NCI-H446 (cell line): ENCODE measurements at regions not wholly inside any gene's neighbourhood (a gene's known extent, or its start where the extent isn't known, plus 50 kb on each side); places are given as distances from the start of the nearest gene placed in this dataset.

Experiments
- DNase-seq, 2 experiments: peaks; one replicate each; lab custom pipeline; 2025; lab: John Stamatoyannopoulos, UW

DNA sequence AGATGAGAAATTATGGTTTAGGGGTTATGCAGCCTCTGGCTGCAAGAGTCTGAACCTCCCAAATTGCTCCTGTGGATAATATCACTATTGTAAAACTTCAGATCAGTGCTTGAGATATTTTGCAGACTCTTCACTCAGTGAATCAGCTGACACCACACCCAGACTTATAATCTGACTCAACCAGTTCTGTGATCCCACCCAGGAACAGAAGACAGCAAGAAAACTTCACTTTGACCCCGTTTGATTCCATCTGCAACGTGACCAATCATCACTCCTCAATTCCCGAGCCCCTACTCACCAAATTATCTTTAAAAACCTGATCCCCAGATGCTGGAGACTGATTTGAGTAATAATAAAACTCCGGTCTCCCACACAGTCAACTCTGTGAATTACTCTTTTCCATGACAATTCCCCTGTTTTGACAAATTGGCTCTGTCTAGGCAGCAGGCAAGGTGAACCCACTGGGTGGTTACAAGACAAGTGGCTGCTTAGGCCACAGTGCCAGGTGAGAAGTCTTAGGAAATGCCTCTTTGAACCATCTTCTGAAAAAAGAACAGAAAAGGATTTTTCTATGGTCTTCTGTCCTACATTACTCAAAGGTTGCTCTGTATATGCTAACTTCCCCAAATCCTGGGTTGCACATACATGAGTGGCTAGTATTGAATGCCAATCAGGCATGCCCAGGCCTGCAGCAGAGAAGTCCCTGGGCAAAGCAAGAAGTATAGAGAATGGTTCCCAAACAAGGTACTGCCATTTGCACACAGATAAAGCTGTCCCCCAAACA, 588.0 kb downstream of the PRELID2 start:
- peak in 1 of 2 experiments; percentile 4 for DNase-seq

DNA sequence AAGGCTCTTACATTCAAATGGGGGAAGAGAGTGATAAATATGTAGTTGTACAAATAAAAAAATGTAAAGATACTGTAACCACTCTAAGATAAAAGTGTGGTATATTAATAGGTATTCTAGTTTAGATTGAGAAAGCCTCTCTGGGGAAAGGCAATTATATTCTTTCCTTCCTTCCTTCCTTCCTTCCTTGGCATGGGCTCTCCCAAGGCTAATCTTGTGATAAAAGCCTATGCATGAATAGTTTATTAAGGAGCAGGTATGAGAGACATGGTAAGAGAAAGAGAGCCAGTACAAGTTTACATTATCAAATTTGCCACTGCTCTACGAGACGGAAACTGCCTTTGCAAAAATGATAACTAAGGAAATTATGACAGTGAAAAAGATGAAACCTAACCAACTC, 588.8 kb downstream of the PRELID2 start:
- DNase-seq = no peak

DNA sequence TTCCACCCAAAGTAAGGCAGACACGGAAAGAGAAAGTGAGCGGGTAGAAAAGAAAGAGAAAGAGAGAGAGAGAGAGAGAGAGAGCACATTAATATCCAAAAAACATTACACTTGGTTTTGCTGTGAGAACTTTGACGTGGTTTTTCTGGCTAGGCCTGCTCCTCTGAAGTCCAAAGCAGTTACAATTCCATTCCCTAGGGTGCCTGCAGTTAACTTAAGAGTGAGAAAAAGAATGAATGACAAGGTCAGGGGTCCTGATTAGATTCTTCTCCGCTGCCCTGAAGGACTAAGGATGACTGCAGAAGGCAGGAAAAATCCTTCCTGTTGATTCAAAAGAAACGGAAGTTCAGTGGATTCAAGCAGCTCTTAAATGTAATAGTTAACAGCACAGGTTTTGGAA, 589.8 kb downstream of the PRELID2 start:
- no peak for DNase-seq

DNA sequence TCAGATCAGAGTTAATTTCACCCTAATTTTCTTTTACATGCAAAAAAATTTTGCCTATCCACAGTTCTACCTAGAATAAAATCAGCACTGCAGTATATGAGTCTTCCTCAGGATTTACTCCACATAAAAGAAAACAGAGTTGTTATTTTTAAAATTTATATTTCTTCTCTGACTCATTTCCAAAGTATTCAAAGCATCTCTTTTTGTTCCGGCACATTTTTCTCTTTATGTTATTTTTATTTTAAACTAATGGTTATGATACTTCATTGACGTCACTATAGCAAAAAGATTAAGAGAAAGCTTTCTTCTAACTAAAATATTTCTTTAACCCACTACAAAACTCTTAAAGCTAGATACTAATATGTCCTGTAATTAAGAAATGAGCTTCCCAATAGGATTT, 590.4 kb downstream of the PRELID2 start:
- no peak for DNase-seq

DNA sequence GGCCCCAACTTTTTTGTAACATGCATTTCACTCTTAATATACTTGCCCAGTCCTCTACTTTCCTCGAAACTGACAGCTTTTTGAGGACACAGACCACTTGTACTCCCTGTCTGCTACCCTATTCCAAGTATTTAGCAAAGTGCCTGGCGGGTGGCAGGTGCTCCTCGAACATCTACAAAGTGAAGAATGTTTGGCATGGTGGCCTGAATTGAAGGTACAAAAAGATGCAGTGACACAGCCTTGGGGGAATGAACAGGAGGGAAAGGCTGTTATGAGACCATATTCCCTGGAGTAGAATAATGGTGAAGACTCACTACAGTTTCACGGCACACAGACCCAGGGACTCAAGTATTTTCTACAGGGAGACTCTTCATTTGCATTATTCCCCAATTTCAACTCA, 590.9 kb downstream of the PRELID2 start:
- DNase-seq = no peak

DNA sequence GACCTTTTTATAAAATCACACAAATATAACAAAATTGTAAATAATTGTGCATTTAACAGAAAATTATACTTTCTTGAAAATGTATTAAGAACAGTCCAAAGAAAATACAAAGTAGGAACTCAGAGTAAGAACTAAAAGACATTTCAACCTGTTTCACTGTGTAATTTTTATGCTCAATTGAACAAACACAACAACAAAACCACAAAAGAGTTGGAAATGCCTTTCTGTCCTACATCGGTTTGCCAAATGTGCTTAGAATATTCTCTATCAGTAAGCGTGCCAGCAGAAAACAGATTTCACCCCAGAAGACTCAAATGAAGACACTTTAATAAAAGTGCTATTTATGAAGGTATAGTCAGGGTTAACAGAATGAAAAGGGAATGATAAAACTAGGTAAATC, 592.1 kb downstream of the PRELID2 start:
- DNase-seq = peak in 1 of 2 experiments; percentile 44

DNA sequence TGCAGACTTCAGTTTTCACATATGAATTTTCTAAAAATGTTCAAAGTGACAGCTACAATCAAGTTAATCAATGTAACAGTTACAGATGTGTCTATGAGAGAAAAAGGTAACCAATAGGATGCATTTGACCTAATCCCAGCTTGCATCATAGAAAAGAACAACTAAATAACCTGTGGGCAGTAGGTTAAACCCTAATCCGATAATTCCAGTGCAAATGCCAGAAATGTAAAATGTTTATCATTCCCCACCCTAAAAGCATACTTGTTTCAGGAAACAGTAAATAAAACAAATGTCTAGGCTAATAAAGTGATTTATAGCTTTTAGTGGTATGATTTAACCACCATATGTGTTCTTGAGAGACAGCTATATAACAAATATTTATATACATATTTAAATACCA, 592.6 kb downstream of the PRELID2 start:
- DNase-seq = no peak

DNA sequence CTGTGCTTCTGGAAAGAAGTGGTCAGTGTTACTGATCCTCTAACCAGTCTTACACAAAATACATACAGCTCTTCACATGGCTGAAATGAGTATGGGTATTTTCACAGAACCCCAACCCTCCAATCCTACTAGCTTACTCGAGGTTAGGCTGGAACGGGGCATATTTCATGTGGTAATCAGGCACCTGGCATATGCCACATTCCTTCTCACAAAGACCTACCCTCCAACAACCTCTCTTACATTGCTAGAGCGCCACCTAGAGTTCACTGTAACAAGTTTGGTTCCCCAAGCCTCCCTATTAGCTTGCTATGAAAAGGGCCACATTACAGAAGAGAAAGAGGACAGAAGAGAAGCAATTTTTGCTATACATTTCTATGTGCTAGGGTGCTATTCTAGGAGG, 597.3 kb downstream of the PRELID2 start:
- DNase-seq = peak; percentile 53 to 83

DNA sequence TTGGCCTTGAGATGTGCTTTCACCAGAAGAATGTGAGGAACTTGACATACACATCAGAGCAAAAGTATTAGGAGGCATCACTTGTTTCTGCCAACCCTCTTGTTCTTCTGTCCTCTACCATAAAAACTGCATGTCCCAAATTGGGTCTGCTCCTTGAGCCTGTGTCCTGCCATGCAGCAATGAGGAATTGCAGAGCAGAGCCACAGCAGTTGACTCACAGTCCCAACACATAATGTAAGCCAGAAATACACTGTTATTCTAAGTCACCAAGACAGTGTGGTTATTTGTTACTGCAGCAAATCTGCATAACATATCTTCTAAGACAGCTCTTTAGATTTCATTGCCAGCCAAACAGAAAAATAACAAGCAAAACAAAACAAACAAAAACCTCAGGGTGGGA, 598.2 kb downstream of the PRELID2 start:
- no peak for DNase-seq

DNA sequence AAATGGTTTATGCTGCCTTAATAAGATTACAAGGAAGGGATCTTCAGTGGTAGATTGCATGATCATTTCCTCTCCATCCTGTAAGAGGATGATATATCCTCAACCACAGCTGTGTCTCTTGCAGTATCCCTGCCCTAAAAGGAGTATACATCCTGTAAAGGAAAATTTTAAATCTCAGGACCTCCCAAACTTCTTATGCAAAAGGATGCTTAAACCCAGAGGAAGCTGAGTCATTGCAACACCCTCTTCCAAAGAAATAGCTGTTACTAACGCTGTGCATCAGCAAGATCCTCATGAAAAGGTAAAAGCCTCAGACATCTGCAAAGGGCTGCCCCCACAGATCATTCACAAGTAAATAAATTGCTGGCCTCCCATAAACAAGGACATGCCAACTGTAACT, 599.0 kb downstream of the PRELID2 start:
- no peak for DNase-seq

DNA sequence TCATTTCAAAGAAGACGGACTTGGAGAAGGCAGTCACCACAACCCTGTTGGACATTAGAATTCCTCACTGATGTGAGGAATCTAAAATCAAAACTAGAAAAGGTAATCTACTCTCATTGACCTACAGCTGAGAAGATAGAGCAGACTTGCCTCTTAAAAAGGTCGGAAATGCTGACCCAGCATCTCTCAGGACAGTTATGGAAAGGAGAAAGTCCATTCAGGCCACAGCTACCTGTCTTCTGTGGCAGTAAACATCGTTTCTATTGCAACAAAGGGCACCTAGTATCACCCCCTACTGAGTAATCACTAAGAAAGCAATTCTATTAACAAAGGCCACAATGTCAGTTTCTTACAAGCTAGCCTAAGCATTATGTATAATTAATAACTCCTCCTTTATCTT, 601.7 kb downstream of the PRELID2 start:
- no peak for DNase-seq

DNA sequence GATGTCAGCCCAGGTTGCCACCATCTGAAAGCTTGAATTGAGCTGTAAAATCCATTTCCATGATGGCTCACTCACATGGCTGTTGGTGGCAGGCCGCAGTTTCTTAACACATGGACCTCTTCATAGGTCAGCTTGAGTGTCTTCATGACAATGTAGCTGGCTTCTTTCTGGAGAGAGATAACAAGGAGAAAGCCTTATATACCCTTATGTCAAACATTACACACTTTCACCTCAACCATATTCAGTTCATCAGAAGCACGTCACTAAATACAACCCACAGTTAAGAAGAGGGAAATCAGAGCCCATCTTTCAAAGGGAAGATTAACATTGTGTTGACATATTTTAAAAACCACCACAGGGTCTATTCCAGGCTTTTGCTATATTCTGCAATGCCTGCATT, 604.4 kb downstream of the PRELID2 start:
- DNase-seq = no peak

DNA sequence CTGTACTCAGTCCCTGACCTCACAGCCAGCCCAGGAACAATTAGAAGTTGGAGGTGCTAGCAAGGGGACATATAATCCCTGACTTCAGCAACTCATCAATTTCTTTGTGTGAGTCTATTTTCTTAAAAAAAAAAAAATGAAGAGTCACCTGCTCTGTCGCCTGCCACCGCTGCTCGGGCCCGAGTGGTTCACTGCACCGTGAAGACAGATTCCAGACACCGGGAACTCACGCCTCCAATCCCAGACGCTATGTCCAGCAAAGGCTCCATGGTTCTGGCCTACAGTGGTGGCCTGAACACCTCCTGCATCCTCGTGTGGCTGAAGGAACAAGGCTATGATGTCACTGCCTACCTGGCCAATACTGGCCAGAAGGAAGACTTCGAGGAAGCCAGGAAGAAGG, 606.6 kb downstream of the PRELID2 start:
- no peak for DNase-seq

DNA sequence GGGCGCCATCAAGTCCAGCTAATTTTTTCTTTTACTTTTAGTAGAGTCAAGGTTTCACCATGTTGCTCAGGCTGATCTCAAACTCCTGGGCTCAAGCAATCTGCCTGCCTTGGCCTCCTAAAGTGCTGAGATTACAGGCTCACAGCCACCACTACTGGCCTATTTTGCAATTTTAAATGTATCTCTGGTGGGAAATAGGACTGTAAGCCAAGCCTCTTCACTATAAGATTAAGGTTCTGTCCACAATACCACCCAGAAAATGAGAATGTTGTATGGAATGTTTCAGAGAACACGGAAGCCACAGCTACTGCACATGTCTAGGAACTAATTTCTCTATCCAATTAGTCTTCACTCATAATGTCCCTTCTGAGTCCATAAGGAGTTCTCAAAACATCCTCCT, 607.3 kb downstream of the PRELID2 start:
- DNase-seq = no peak

DNA sequence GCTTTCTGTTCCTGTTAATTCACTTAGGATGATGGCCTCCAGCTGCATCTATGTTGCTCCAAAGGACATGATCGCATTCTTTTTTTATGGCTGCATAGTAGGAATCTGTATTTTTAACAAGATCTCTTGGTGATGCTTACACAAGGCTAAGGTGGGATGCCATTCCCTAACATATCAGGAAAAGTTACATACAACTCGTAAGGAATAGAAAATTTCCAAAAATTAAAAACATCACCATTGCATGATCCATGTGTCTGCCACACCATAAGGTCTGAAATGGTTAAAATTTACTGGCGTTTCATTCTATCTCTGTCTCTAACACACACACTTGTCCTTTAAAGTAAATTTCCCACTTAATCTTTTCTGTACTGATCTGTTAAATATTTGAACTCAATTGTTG, 608.4 kb downstream of the PRELID2 start:
- DNase-seq = no peak

DNA sequence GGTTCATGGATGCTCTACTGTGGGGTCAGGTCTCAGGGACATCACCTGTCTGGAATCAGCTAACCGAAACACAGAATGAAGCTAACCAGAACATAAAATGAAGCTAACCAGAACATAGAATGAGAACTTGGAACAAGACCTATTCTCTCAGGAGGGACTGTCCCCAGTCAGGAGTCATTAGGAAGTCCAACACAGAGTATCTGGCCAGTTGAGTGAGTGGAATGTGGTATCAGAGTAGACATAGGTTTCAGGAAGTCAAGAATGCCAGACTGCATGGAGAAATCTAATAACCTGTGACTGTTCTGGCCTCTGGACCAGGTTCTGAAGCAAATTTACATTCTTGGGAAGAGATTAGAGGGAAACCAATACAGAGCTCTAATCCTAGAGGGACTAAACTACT, 609.6 kb downstream of the PRELID2 start:
- no peak for DNase-seq

DNA sequence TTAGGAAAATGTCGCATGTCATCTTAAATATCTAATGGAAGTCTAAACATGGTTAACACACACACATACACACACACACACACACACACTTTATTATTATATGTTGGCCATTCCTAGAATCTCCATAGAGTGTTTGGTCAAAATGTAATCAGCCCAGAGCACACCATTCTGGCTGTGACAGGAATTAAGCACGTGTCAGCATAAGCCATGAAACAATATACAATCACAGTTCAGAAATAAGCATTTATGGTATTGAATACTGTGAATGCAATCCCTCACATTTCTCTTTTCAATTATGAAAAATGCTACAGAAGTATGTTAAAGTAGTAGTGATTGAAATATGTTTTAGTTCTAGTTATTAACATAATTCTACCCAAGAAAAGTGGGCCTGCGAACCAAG, 611.6 kb downstream of the PRELID2 start:
- DNase-seq = no peak

DNA sequence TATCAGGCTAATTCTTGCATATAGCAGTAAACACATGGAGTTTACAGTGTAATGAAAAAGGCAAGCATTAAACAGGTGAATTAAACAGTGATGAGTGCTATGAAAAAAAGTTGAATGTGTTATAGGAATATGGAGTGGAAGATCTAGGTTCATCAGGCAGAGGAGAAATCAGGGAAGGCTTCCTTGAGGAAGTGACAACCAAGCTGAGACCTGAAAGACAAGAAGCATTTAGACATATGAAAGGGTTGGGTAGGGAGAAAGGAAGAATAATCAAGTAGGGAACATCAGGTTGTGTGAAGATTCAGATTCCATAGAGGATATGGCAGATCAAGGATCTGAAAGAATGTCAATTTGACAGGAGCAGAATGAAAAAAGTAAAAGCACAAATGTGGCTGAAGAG, 612.5 kb downstream of the PRELID2 start:
- no peak for DNase-seq

DNA sequence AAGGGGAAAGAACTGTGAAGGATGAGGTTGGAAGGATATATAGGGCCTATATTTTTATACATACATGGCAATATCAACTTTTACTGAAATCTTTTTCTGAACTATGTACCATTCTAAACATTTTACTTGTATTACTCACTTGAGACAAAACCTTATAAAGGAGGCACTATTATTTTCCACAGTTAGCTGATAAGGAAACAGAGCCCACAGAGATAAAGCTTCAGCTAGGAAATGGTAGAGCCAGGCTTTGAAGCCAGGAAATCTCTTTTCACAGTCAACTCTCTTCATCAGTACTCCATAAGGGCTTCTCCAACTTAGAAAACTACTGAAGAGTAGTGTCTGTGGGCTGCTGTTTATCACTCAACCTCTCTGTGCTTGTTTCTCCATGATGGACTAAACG, 613.7 kb downstream of the PRELID2 start:
- DNase-seq = no peak

DNA sequence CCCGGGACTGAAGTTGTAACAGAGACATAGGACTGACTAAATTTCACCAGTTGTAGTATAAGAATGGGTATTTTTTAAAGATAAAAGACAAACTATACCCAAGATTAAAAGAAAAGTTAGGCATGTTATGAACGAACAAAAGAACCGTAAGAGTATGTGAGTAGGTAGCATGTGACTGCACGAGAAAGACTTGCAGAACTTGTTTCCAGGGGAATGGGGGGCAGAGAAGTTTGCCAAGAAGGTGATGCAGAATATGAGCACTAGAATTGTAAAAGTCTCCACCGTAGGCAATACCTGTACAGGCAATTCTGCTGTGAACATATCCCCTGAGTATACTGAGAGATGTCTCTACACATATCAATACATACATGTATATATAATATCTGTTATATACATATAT, 614.7 kb downstream of the PRELID2 start:
- no peak for DNase-seq

DNA sequence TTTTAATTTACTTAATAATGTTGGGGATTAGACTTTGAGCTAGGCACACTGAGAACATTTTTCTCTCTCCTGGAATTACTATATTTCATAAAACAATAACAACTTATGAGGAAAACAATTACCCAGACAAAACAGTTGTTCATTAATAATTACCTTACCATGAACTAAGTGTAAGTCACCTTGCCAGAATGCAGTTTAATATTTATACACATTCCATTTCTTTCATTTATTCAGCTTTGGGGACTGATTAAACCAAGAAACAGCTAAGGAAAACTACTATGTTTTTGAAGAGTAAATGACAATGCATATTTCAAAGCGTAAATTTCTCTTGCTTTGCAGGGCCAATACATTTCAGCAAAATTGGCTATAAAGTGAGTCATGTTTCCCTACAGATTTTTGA, 616.2 kb downstream of the PRELID2 start:
- DNase-seq = no peak

DNA sequence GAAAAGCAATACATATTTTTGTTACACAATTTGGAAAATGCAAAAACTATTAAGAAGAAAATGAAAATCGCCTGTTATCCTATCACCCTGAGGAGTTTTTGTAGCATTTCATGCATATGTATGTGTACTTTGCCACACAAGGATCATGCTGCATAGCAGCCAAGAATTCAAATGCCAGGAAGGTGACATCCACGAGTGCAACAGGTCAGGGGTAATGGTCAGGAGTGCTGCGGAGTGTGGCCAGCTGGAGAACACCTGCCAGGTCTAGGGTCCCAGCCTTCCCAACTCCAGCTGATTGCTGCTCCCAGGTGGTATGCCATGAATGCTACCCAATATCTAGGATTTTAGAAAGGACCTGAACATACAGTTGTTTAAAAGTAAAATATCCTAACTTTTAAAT, 617.1 kb downstream of the PRELID2 start:
- no peak for DNase-seq

DNA sequence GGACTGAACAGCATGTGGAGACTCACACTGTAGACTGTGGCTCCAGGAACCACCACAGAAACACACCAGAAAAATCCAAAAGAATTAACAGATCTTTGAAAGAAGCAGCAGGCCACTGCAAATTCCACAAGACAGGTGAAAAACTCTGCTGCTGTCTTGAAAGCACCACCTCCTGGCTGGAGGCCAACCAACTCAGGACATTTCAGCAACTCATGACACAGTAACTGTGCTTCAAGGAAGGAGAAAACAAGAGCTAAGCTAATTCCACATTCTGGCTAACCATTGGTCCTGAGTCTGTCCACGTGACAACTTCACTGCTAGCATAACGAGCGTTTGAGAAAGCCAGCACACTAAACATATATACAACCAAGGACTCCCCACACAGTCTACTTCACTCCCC, 625.1 kb downstream of the PRELID2 start:
- DNase-seq = no peak

DNA sequence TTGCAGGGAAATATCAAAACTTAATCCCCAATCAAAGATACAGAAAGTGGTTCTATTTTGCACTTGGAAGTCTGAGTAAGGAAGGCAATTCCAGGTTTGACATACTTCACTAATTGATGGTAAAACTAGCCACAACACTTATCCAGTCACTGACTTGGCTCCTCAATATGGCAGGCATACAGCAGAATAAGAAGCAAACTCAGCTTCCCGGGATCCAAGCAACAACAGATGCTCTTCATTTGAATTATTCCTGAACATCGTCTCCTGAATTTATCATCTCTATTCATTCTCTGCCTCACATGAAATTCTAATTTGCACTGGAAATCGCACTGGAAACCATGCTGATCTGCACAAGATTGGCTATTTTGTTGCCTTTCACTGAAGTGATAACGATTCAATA, 629.6 kb downstream of the PRELID2 start:
- DNase-seq = no peak
